GM12801 (cell line): ENCODE measurements at regions not wholly inside any gene's neighbourhood (a gene's known extent, or its start where the extent isn't known, plus 50 kb on each side); places are given as distances from the start of the nearest gene placed in this dataset.

ENCODE experiments used
- TF ChIP-seq, protein P1 (sequence below): IDR thresholded peaks from one replicate; pipeline ENCODE4 v1.5.1; 2011; ENCODE audit warnings: control low read depth; ENCODE audit not compliant: insufficient read length; ENCODE audit errors: extremely low read depth

DNA sequence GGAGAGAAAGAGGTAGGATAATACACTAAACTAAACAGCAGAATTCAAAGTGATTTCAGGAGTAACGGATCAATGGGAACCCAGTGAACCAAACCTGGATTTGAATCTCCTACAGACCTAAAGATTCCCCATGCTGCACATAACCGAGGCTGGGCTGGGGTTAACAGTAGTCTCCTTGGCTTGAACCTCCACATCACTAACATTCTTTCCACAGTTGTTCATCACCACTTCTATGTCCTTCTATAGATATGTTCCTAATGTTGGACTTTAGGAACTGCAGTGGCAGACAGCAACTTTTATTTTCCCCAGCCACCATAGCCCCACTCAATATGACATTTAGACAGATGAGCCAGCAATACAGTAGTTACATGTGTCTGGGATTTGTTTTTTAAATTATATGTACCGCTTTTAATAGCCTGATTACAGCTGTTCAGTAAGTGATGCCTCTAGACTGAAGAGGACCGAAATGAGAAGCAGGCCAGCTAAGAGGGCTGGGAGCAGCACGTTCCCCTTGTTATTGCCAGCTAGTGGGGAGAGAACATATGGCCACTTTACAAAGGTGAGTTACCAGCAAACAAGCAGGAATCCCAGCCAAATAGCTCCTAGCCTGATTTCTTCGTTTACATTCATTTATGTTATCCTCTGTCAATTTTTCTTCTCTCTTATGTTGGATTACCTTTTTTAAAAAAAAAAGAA, 472.6 kb upstream of the CDIN1 start:
- TF ChIP-seq, protein P1, sequence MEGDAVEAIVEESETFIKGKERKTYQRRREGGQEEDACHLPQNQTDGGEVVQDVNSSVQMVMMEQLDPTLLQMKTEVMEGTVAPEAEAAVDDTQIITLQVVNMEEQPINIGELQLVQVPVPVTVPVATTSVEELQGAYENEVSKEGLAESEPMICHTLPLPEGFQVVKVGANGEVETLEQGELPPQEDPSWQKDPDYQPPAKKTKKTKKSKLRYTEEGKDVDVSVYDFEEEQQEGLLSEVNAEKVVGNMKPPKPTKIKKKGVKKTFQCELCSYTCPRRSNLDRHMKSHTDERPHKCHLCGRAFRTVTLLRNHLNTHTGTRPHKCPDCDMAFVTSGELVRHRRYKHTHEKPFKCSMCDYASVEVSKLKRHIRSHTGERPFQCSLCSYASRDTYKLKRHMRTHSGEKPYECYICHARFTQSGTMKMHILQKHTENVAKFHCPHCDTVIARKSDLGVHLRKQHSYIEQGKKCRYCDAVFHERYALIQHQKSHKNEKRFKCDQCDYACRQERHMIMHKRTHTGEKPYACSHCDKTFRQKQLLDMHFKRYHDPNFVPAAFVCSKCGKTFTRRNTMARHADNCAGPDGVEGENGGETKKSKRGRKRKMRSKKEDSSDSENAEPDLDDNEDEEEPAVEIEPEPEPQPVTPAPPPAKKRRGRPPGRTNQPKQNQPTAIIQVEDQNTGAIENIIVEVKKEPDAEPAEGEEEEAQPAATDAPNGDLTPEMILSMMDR, result no peak

- TF ChIP-seq, protein P1, result no peak
These were observed 470.9 kb upstream of the CDIN1 start for GRCh38 chr15:36108541-36108940.

- TF ChIP-seq, protein P1, result no peak
These were observed 469.3 kb upstream of the CDIN1 start for GRCh38 chr15:36109943-36110658.

DNA sequence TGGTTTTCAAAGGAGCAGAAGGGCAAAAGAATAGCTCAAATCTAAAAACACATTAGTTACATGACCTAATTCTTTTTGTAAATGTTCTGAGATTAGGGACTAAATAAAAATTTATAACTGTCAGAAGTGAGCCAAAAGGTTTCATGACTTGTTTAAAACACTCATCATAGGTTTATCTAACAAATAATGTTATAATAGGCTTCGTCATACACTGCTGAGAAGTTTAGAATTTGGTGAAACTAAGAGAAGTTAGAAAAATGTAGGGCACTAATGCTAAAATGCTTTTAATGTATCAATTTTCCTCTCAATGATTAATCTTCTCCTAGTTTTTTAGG, 468.8 kb upstream of the CDIN1 start:
- TF ChIP-seq, protein P1, result no peak

DNA sequence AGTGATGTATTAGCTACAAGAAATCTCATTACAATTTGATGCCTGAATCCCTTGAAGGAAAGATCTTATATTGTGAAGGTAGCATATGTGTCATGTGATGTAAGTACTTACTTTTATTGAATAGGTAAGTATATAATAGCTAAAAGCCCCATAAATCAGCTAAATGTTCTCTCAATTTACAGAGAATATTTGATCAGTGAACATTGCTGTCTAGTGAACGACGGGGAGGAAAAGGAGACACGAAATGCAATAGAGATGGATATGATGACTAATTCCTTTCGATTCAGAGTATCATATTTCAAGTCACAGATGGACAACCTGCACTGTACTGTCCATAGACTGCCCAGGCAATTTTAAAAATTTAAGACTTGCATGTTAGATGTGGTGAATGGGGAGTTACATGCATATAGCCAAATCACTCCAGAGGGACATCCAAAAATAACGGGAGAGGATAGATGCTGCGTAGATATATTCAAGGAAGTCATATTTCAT, 462.1 kb upstream of the CDIN1 start:
- TF ChIP-seq, protein P1, result no peak

GRCh38 chr15:36126194-36126593, 453.2 kb upstream of the CDIN1 start:
- TF ChIP-seq, protein P1, result no peak

- TF ChIP-seq, protein P1, result no peak
These were observed 448.6 kb upstream of the CDIN1 start for GRCh38 chr15:36130641-36131310.
